ENCODE measurements at regions not wholly inside any gene's neighbourhood (a gene's known extent, or its start where the extent isn't known, plus 50 kb on each side); places are given as distances from the start of the nearest gene placed in this dataset.
"Not testable (repeated sequence)": the region's sequence is repeated elsewhere in the genome, so short reads cannot be mapped to it uniquely, and the experiment has no call there.

- Mint-ChIP-seq H3K4me3 (no peak overlapping the region), H3K9me3 (peaks cover 31% of the 10 kb centered on the region), H3K27ac (no peak overlapping the region)
These were observed 238.0 kb upstream of the PTGER4 start for GRCh38 chr5:40441733-40442132.

GRCh38 chr5:40440746-40441145 is 239.0 kb upstream of the PTGER4 start:
- peaks cover 12% of the 10 kb centered on the region for H3K36me3 Mint-ChIP-seq
- peaks cover 3% of the 10 kb centered on the region for H3K27me3 Mint-ChIP-seq (ENCODE audit: low read depth)
- no peak overlapping the region for H3K27ac Mint-ChIP-seq
- no peak for TF ChIP-seq CTCF (IDR thresholded peaks at IDR 0.05; ENCODE audit: unreplicated experiment)
- peaks cover 28% of the 10 kb centered on the region for H3K9me3 Mint-ChIP-seq
- H3K4me1 Mint-ChIP-seq, result no peaks in the 10 kb centered on the region
- no peak for DNase-seq (ENCODE audit: low spot score in 2 of 2, unreplicated experiment in 2 of 2)
- no peak overlapping the region for H3K4me3 Mint-ChIP-seq

More at GRCh38 chr5:40441733-40442132, 238.0 kb upstream of the PTGER4 start:
- H3K4me1 Mint-ChIP-seq, result no peaks in the 10 kb centered on the region
- H3K27me3 Mint-ChIP-seq (ENCODE audit: low read depth), result no peaks in the 10 kb centered on the region
- no peak for DNase-seq (ENCODE audit: low spot score in 2 of 2, unreplicated experiment in 2 of 2)
- TF ChIP-seq CTCF (IDR thresholded peaks at IDR 0.05; ENCODE audit: unreplicated experiment), result no peak
- H3K36me3 Mint-ChIP-seq, result peaks cover 14% of the 10 kb centered on the region

- not testable (repeated sequence) for DNase-seq (ENCODE audit: low spot score in 2 of 2, unreplicated experiment in 2 of 2); H3K4me1 Mint-ChIP-seq; H3K36me3 Mint-ChIP-seq; H3K27me3 Mint-ChIP-seq (ENCODE audit: low read depth); H3K27ac Mint-ChIP-seq; H3K4me3 Mint-ChIP-seq
- peaks cover 13% of the 10 kb centered on the region for H3K9me3 Mint-ChIP-seq
These were observed 240.6 kb upstream of the PTGER4 start for GRCh38 chr5:40439103-40439502.

- not testable (repeated sequence) for DNase-seq (ENCODE audit: low spot score in 2 of 2, unreplicated experiment in 2 of 2); H3K36me3 Mint-ChIP-seq; H3K27ac Mint-ChIP-seq; H3K4me3 Mint-ChIP-seq; H3K9me3 Mint-ChIP-seq; H3K27me3 Mint-ChIP-seq (ENCODE audit: low read depth); H3K4me1 Mint-ChIP-seq
These were observed 241.1 kb upstream of the PTGER4 start for GRCh38 chr5:40438646-40439045.

- no peak overlapping the region for H3K4me3 Mint-ChIP-seq
- H3K27me3 Mint-ChIP-seq (ENCODE audit: low read depth), result peaks cover 7% of the 10 kb centered on the region
- no peak for TF ChIP-seq CTCF (IDR thresholded peaks at IDR 0.05; ENCODE audit: unreplicated experiment)
- peaks cover 4% of the 10 kb centered on the region for H3K4me1 Mint-ChIP-seq
- H3K36me3 Mint-ChIP-seq, result no peaks in the 10 kb centered on the region
- no peak for DNase-seq (ENCODE audit: low spot score in 2 of 2, unreplicated experiment in 2 of 2)
- no peaks in the 10 kb centered on the region for H3K9me3 Mint-ChIP-seq
- H3K27ac Mint-ChIP-seq, result no peak overlapping the region
These were observed 242.3 kb upstream of the PTGER4 start for GRCh38 chr5:40437452-40437861.

- Mint-ChIP-seq H3K27me3 (ENCODE audit: low read depth) (peaks cover 8% of the 10 kb centered on the region), H3K27ac (no peak overlapping the region), H3K4me1 (peaks cover 10% of the 10 kb centered on the region), H3K36me3 (no peaks in the 10 kb centered on the region), H3K4me3 (no peak overlapping the region), H3K9me3 (no peaks in the 10 kb centered on the region)
- no peak for DNase-seq (ENCODE audit: low spot score in 2 of 2, unreplicated experiment in 2 of 2)
- no peak for TF ChIP-seq CTCF (IDR thresholded peaks at IDR 0.05; ENCODE audit: unreplicated experiment)
These were observed 243.0 kb upstream of the PTGER4 start for GRCh38 chr5:40436535-40437237.

GRCh38 chr5:40435706-40436105 is 244.0 kb upstream of the PTGER4 start:
- peaks cover 11% of the 10 kb centered on the region for H3K4me1 Mint-ChIP-seq
- not testable (repeated sequence) for DNase-seq (ENCODE audit: low spot score in 2 of 2, unreplicated experiment in 2 of 2); H3K27me3 Mint-ChIP-seq (ENCODE audit: low read depth); H3K4me3 Mint-ChIP-seq; H3K9me3 Mint-ChIP-seq; H3K27ac Mint-ChIP-seq; H3K36me3 Mint-ChIP-seq

Data from mesothelial cell of epicardium (in vitro differentiated cells).